HepG2 (cell line): ENCODE measurements at regions not wholly inside any gene's neighbourhood (a gene's known extent, or its start where the extent isn't known, plus 50 kb on each side); places are given as distances from the start of the nearest gene placed in this dataset.

Experiments
- ATAC-seq: fragments of 200-7000 bp; cut with Tn5 transposase; 3 replicates; pipeline ENCODE4 v1.9.1; 2020; ENCODE audit warnings: mild to moderate bottlenecking, moderate library complexity
- BruUV-seq: library from RNA; stranded (reverse); fragments of 400-500 nt; replicated peaks from 2 replicates; lab custom pipeline; 2021; lab: Mats Ljungman, UMichigan
- CTCF ChIA-PET: fragments of 300-600 bp; formaldehyde crosslinking; extraction: SDS; loops from one replicate; lab custom pipeline; 2021; ENCODE audit warnings: low total read pairs, inconsistent platforms, low intra/inter-chr PET ratio; lab: Yijun Ruan, JAX
- POLR2A ChIA-PET: fragments of 350-600 bp; sonication (Branson Sonifier 250); formaldehyde crosslinking; loops from one replicate; lab custom pipeline; 2020; ENCODE audit warnings: antibody characterized with exemption, inconsistent platforms; lab: Yijun Ruan, JAX
- DNase-seq: peaks from one replicate; pipeline ENCODE4 v3.0.0-alpha.2; 2015; ENCODE audit warnings: low spot score
- FAIRE-seq: peaks from 3 replicates; lab custom pipeline; 2011; peaks lifted over from hg19 to GRCh38; lab: Jason Lieb, UNC
- H2AFZ ChIP-seq: one replicate; pipeline ENCODE4 v1.6.1; 2011; ENCODE audit warnings: low read length, inconsistent platforms
- H3K27ac ChIP-seq: fragments of 300-600 bp; 3 replicates; pipeline ENCODE4 v1.8.0; 2011; ENCODE audit warnings: mixed run types, mild to moderate bottlenecking, mixed read lengths, low read length, inconsistent platforms; ENCODE audit not compliant: insufficient read depth; ENCODE audit errors: extremely low read length
- H3K27me3 ChIP-seq, 2 experiments: fragments of 200-600 bp in 1 of 2; 2 replicates in 1 of 2; 3 replicates in 1 of 2; pipeline versions ENCODE4 v1.6.0 to v1.8.0; 2011; ENCODE audit warnings: low read length in 2 of 2, mild to moderate bottlenecking in 2 of 2, moderate library complexity in 2 of 2, inconsistent platforms in 1 of 2; ENCODE audit not compliant: insufficient read depth in 2 of 2, control insufficient read depth in 1 of 2
- H3K36me3 ChIP-seq, 2 experiments: fragments of 200-600 bp in 1 of 2; replicated peaks in 1 of 2; 2 replicates in 1 of 2; 3 replicates in 1 of 2; pipeline versions ENCODE4 v1.5.1 to v1.8.0; 2011; ENCODE audit warnings: low read length in 2 of 2, inconsistent platforms in 1 of 2; ENCODE audit not compliant: insufficient read depth in 2 of 2, control insufficient read depth in 1 of 2
- H3K4me1 ChIP-seq: 2 replicates; pipeline ENCODE4 v1.5.1; 2012; ENCODE audit warnings: low read length, inconsistent platforms; ENCODE audit not compliant: insufficient read depth
- H3K4me2 ChIP-seq: 2 replicates; pipeline ENCODE4 v1.6.0; 2011; ENCODE audit warnings: low read depth, low read length, inconsistent platforms
- H3K4me3 ChIP-seq, 3 experiments: fragments of 200-600 bp in 1 of 3; sonication (generic), shearing (Covaris generic) in 1 of 3; replicated peaks in 1 of 3; 2 replicates each; pipeline ENCODE4 v1.5.1; 2011 to 2016; ENCODE audit warnings: low read length in 3 of 3, inconsistent platforms in 2 of 3, low read depth in 2 of 3, mild to moderate bottlenecking in 2 of 3, control low read depth in 1 of 3, mixed read lengths in 1 of 3; ENCODE audit not compliant: insufficient read depth in 1 of 3
- H3K79me2 ChIP-seq: one replicate; pipeline ENCODE4 v1.6.1; 2011; ENCODE audit warnings: low read length, inconsistent platforms; ENCODE audit not compliant: insufficient read depth
- H3K9ac ChIP-seq: 2 replicates; pipeline ENCODE4 v1.6.0; 2011; ENCODE audit warnings: mild to moderate bottlenecking, low read depth, low read length, inconsistent platforms; ENCODE audit not compliant: insufficient read depth
- H3K9me3 ChIP-seq: 2 replicates; pipeline ENCODE4 v1.5.1; 2012; ENCODE audit warnings: mild to moderate bottlenecking, low read length
- H4K20me1 ChIP-seq: 2 replicates; pipeline ENCODE4 v1.6.0; 2011; ENCODE audit warnings: inconsistent platforms, mild to moderate bottlenecking, low read length, moderate library complexity; ENCODE audit not compliant: insufficient read depth
- CHCHD3 ChIP-seq: sonication (generic); formaldehyde crosslinking; IDR thresholded peaks from 2 replicates; pipeline ENCODE4 v1.8.0; 2022; ENCODE audit warnings: mild to moderate bottlenecking, missing genetic modification reagents, moderate library complexity
- JDP2 ChIP-seq: sonication (generic); formaldehyde crosslinking; IDR thresholded peaks from 2 replicates; pipeline ENCODE4 v1.8.1; 2022; ENCODE audit warnings: missing genetic modification reagents, borderline replicate concordance
- MYPOP ChIP-seq: sonication (generic); formaldehyde crosslinking; IDR thresholded peaks from 2 replicates; pipeline ENCODE4 v1.8.1; 2023; ENCODE audit warnings: mild to moderate bottlenecking, moderate library complexity, missing genetic modification reagents
- NFRKB ChIP-seq: fragments of 450-650 bp; IDR thresholded peaks from 2 replicates; pipeline ENCODE4 v1.6.1; 2017
- PAWR ChIP-seq: sonication (generic); formaldehyde crosslinking; IDR thresholded peaks from 2 replicates; pipeline ENCODE4 v1.4.0; 2020; ENCODE audit warnings: missing genetic modification reagents, mild to moderate bottlenecking, borderline replicate concordance
- POLR2AphosphoS5 ChIP-seq: IDR thresholded peaks from 2 replicates; pipeline ENCODE4 v1.6.1; 2012; ENCODE audit warnings: low read depth, low read length
- PREB ChIP-seq: sonication (generic); formaldehyde crosslinking; IDR thresholded peaks from 2 replicates; pipeline ENCODE4 v1.4.0; 2020; ENCODE audit warnings: missing genetic modification reagents
- RFXANK ChIP-seq: IDR thresholded peaks from 2 replicates; pipeline ENCODE4 v1.6.1; 2016
- SSRP1 ChIP-seq: IDR thresholded peaks from 2 replicates; pipeline ENCODE4 v1.6.1; 2016; ENCODE audit warnings: control low read depth
- TBX2 ChIP-seq: sonication (generic); formaldehyde crosslinking; IDR thresholded peaks from 2 replicates; pipeline ENCODE4 v1.5.0; 2020; ENCODE audit warnings: missing genetic modification reagents, mild to moderate bottlenecking, borderline replicate concordance
- TFE3 ChIP-seq: IDR thresholded peaks from 2 replicates; pipeline ENCODE4 v1.6.1; 2016
- ZBTB34 ChIP-seq: sonication (generic); formaldehyde crosslinking; IDR thresholded peaks from 2 replicates; pipeline ENCODE4 v1.8.0; 2022; ENCODE audit warnings: mild to moderate bottlenecking, missing genetic modification reagents
- ZIK1 ChIP-seq: sonication (generic); formaldehyde crosslinking; IDR thresholded peaks from 2 replicates; pipeline ENCODE4 v1.5.0; 2020; ENCODE audit warnings: mild to moderate bottlenecking, low read depth, missing genetic modification reagents, borderline replicate concordance
- ZNF343 ChIP-seq: sonication (generic); formaldehyde crosslinking; IDR thresholded peaks from 2 replicates; pipeline ENCODE4 v1.4.0; 2020; ENCODE audit warnings: mild to moderate bottlenecking, missing genetic modification reagents
- ZNF597 ChIP-seq: sonication (generic); formaldehyde crosslinking; IDR thresholded peaks from 2 replicates; pipeline ENCODE4 v1.5.0; 2020; ENCODE audit warnings: missing genetic modification reagents
- ZNF713 ChIP-seq: sonication (generic); formaldehyde crosslinking; IDR thresholded peaks from 2 replicates; pipeline ENCODE4 v1.4.0; 2020; ENCODE audit warnings: mild to moderate bottlenecking, missing genetic modification reagents
- ZNF788 ChIP-seq: sonication (generic); formaldehyde crosslinking; IDR thresholded peaks from 2 replicates; pipeline ENCODE4 v1.5.0; 2020; ENCODE audit warnings: mild to moderate bottlenecking, missing genetic modification reagents, borderline replicate concordance
- WGBS: methylation state at CpG from one replicate; pipeline ENCODE4 v1.1.6; 2017; ENCODE audit warnings: low lambda C conversion rate; 5-methylcytosine and 5-hydroxymethylcytosine counted together
- in situ Hi-C: cut with HindIII; loops from 2 replicates; pipeline ENCODE4 v1.10.0; 2017; ENCODE audit warnings: low pct_unique_long_range_greater_than_20kb; ENCODE audit not compliant: extremely low pct_ligation_motif_present
- intact Hi-C: fragments of 100-400 bp; cut with micrococcal nuclease; formaldehyde crosslinking; loops from one replicate; pipeline ENCODE4 v1.10.0; 2022; ENCODE audit not compliant: unreplicated experiment

- no peak for DNase-seq
- in situ Hi-C loops: no loop called here
- H3K9ac ChIP-seq: no peak overlapping the region
- H3K4me3 ChIP-seq: no peak overlapping the region
- H3K27ac ChIP-seq: no peak overlapping the region
- BruUV-seq: no TSS peak
- TF ChIP-seq RFXANK (no peak), MYPOP (CRISPR knock-in tag) (no peak), ZNF713 (CRISPR knock-in tag) (no peak), ZNF343 (CRISPR knock-in tag) (no peak), TBX2 (no peak), NFRKB (no peak), CHCHD3 (CRISPR knock-in tag) (no peak), PAWR (no peak), SSRP1 (CRISPR knock-in tag) (no peak), ZNF788 (no peak), TFE3 (no peak), JDP2 (CRISPR knock-in tag) (no peak), ZIK1 (no peak), PREB (CRISPR knock-in tag) (no peak), POLR2AphosphoS5 (no peak), ZBTB34 (no peak), ZNF597 (CRISPR knock-in tag) (no peak)
- H3K4me2 ChIP-seq: no peak overlapping the region
- H4K20me1 ChIP-seq: no peaks in the 10 kb centered on the region
- no peaks in the 10 kb centered on the region for H3K27me3 ChIP-seq
- H3K36me3 ChIP-seq: no peaks in the 10 kb centered on the region
- no peak for FAIRE-seq
- ChIA-PET CTCF (no interaction called here), POLR2A (no interaction called here)
- H2AFZ ChIP-seq: no peak overlapping the region
- no peaks in the 10 kb centered on the region for H3K4me1 ChIP-seq
- H3K9me3 ChIP-seq: no peaks in the 10 kb centered on the region
- 18% methylated on average over 3 of the region's 3 CpGs for WGBS
- H3K79me2 ChIP-seq: no peaks in the 10 kb centered on the region
- intact Hi-C loops: no loop called here
- ATAC-seq: no peak
Observed at GRCh38 chr5:93336330-93337110, 244.5 kb downstream of the NR2F1-AS1 start.
